Heart right ventricle (tissue), 16 donors: ENCODE measurements at regions not wholly inside any gene's neighbourhood (a gene's known extent, or its start where the extent isn't known, plus 50 kb on each side); places are given as distances from the start of the nearest gene placed in this dataset.

Source experiments
- ATAC-seq, 8 donors: fragments of 200-7000 bp; cut with Tn5 transposase; one replicate each; pipeline ENCODE4 v1.9.1; 2020; ENCODE audit warnings: mild to moderate bottlenecking in 8 of 8, moderate library complexity in 8 of 8, moderate number of reproducible peaks in 1 of 8
- DNase-seq, 2 donors: peaks; one replicate each; pipeline ENCODE4 v3.0.0-alpha.2; 2020
- H3K27ac ChIP-seq, 10 donors: fragments of 200-600 bp; sonication (generic) in 2 of 10; one replicate each; pipeline versions ENCODE4 v1.5.0 to v1.8.0; 2020 to 2022; ENCODE audit warnings: mild to moderate bottlenecking in 3 of 10
- H3K27me3 ChIP-seq, 7 donors: fragments of 200-600 bp; one replicate each; pipeline ENCODE4 v1.8.0; 2021 to 2022; ENCODE audit warnings: mild to moderate bottlenecking in 2 of 7
- H3K36me3 ChIP-seq, 9 donors: fragments of 200-600 bp; sonication (generic) in 1 of 9; one replicate each; pipeline versions ENCODE4 v1.5.0 to v1.8.0; 2020 to 2022; ENCODE audit warnings: mild to moderate bottlenecking in 2 of 9
- H3K4me1 ChIP-seq, 9 donors: fragments of 200-600 bp; sonication (generic) in 1 of 9; one replicate each; pipeline versions ENCODE4 v1.5.0 to v1.8.0; 2020 to 2022; ENCODE audit warnings: mild to moderate bottlenecking in 4 of 9
- H3K4me3 ChIP-seq, 10 donors: fragments of 200-600 bp; sonication (generic) in 2 of 10; one replicate each; pipeline versions ENCODE4 v1.5.0 to v1.8.0; 2020 to 2022; ENCODE audit warnings: mild to moderate bottlenecking in 7 of 10, moderate library complexity in 2 of 10
- H3K9me3 ChIP-seq, 11 donors: fragments of 200-600 bp in 10 of 11; sonication (generic) in 2 of 11; one replicate each; pipeline versions ENCODE4 v1.5.0 to v1.8.0; 2013 to 2022; ENCODE audit warnings: mild to moderate bottlenecking in 2 of 11, control low read depth in 1 of 11, moderate library complexity in 1 of 11
- WGBS, 2 donors: extraction: QIAGEN DNeasy Blood & Tissue Kit; methylation state at CpG; one replicate each; pipeline ENCODE4 v1.1.7; 2013; ENCODE audit warnings: inconsistent platforms in 1 of 2; 5-methylcytosine and 5-hydroxymethylcytosine counted together
- intact Hi-C, 10 donors: fragments of 100-400 bp; cut with DNase I; formaldehyde crosslinking; loops; one replicate each; pipeline versions ENCODE4 v1.11.1 to v1.14.2; 2022
- TF ChIP-seq, protein P1 (sequence below), 9 donors: fragments of 200-600 bp; sonication (generic) in 2 of 9; IDR thresholded peaks; one replicate each; pipeline versions ENCODE4 v1.5.0 to v1.8.0; 2021 to 2022; ENCODE audit warnings: antibody characterized with exemption in 9 of 9, mild to moderate bottlenecking in 5 of 9, moderate library complexity in 1 of 9
- donor health status: Arrhythmogenic right ventricular cardiomyopathy.
- donor health status: ischemic (EF 13 %, LVEDD 7.1; RV severe dilation, severe dysfunction).
- donor health status: healthy with polysubstance abuse.
- donor health status: DM: no; HTN: yes; CAD: no.
- donor health status: DM: no; HTN: no; CAD: no.
- donor health status: ischemic (EF 25% LVEDD 6.9; RV normal size, moderate dysfunction).
- donor health status: ischemic (EF 25% LVEDD 5.7; RV mildly dilated, moderate dysfunction).
- donor health status: healthy.
- donor health status: DM: yes; HTN: yes; CAD: no.
- donor health status: Ischemic cardiomyopathy.
- donor health status: ischemic (EF 35%, LVEDD 5.7; RV mildly dilated, moderate dysfunction).
- donor health status: nonischemic (EF 11% LVEDD 7.7; RV severe dilation, severe dysfunction).
- donor health status: DM: yes; HTN: yes; CAD: no.
- donor health status: PGD.
- donor health status: ischemic (EF 29% LVEDD 5.4; RV normal size, mild dysfunction).
- donor health status: nonischemic (EF 23%, LVEDD 6.1; RV moderate dilation, normal function).

DNA sequence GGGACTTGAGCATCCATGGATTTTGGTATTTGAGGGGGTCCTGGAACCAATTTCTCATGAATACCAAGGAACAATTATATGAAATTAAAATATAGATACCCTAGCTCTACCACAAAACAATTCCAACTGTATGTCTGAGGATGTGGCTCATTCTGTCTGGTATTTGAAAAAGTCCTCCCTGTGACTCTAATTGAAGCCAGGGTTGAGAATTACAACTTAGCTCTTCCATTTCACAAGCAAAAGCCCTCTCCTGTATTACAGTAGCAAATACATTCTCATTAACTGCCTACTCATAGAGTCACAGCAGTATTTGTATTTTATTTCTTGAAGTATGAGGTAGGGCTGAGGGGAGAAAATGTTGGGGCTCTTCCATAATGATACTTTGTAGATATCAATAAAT is 187.8 kb upstream of the OLFM3 start:
- no peaks in the 10 kb centered on the region for H3K9me3 ChIP-seq
- no peaks in the 10 kb centered on the region for H3K27me3 ChIP-seq
- no peaks in the 10 kb centered on the region for H3K36me3 ChIP-seq
- no peaks in the 10 kb centered on the region for H3K4me1 ChIP-seq
- DNase-seq = no peak
- ATAC-seq = no peak
- TF ChIP-seq, protein P1, sequence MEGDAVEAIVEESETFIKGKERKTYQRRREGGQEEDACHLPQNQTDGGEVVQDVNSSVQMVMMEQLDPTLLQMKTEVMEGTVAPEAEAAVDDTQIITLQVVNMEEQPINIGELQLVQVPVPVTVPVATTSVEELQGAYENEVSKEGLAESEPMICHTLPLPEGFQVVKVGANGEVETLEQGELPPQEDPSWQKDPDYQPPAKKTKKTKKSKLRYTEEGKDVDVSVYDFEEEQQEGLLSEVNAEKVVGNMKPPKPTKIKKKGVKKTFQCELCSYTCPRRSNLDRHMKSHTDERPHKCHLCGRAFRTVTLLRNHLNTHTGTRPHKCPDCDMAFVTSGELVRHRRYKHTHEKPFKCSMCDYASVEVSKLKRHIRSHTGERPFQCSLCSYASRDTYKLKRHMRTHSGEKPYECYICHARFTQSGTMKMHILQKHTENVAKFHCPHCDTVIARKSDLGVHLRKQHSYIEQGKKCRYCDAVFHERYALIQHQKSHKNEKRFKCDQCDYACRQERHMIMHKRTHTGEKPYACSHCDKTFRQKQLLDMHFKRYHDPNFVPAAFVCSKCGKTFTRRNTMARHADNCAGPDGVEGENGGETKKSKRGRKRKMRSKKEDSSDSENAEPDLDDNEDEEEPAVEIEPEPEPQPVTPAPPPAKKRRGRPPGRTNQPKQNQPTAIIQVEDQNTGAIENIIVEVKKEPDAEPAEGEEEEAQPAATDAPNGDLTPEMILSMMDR (IDR thresholded peaks at IDR 0.05) = no peak
- H3K4me3 ChIP-seq = no peak overlapping the region
- intact Hi-C loops = loop anchor here in 1 of 10 donors (10.0 kb wide), 1 partner anchor 360 kb away; no protein-coding TSS in a partner anchor
- H3K27ac ChIP-seq = no peak overlapping the region

DNA sequence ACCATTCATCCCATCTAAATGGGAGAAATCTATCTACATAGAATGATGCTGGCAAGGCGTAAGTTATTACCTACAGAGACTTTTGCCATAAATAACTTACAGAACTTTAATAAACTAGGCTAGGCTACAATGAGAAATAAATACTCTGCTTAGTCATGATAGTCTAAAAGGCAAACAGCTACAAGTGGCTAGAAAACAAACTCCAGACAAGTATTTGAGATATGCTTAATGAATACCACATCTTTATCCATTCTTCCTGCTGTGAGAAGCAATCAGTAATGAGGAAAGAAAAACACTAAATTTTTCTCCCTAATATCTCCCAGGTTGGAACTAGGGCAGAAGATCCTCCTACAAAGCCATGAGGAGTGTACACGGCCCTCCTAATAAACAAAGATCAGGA is 187.0 kb upstream of the OLFM3 start:
- intact Hi-C loops = loop anchor here in 1 of 10 donors (10.0 kb wide), 1 partner anchor 359 kb away; no protein-coding TSS in a partner anchor
- Histone ChIP-seq H3K4me1 (no peaks in the 10 kb centered on the region), H3K9me3 (no peaks in the 10 kb centered on the region), H3K4me3 (no peak overlapping the region), H3K27me3 (no peaks in the 10 kb centered on the region), H3K27ac (no peak overlapping the region), H3K36me3 (no peaks in the 10 kb centered on the region)
- ATAC-seq (no peak), DNase-seq (no peak)
- 72 to 73% methylated on average over 2 of the region's 2 CpGs for WGBS, 2 donors
- TF ChIP-seq, protein P1 (IDR thresholded peaks at IDR 0.05) = no peak

DNA sequence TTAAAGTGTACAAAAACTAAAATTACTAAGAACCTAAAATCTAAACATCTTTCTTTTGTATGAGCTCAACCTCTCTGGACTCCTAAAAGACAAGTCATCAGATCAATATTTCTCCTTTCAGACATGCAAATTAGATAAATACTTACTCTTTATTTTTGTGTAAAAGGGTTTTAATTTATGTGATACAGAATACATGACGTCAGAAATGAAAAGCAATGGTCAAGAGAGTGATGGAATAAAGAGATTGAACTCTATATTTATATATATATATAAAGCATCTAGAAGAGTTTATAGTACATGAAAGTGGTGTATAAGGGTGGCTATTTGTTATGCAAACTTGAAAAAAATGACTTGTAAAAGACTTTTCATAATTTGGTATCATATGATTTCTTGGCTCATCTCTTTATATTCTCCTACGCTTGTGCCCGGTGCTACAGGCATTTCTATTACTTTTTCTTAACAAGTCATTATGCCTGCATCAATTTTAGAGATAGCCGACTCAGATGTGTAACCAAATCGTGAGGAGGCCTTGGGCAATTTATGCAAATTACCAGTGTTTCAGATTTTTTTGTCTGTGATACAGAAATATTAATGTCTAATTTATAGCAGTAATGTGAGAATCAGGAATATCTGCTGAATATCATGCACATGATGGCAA is 186.0 kb upstream of the OLFM3 start:
- intact Hi-C loops = loop anchor here in 1 of 10 donors (10.0 kb wide), 1 partner anchor 358 kb away; no protein-coding TSS in a partner anchor
- Histone ChIP-seq H3K36me3 (no peaks in the 10 kb centered on the region), H3K4me3 (no peak overlapping the region), H3K4me1 (no peaks in the 10 kb centered on the region), H3K27me3 (no peaks in the 10 kb centered on the region), H3K27ac (no peak overlapping the region), H3K9me3 (no peaks in the 10 kb centered on the region)
- TF ChIP-seq, protein P1 (IDR thresholded peaks at IDR 0.05) = no peak
- DNase-seq = no peak
- no peak for ATAC-seq
- WGBS, 2 donors = 80 to 81% methylated on average over 5 of the region's 5 CpGs

DNA sequence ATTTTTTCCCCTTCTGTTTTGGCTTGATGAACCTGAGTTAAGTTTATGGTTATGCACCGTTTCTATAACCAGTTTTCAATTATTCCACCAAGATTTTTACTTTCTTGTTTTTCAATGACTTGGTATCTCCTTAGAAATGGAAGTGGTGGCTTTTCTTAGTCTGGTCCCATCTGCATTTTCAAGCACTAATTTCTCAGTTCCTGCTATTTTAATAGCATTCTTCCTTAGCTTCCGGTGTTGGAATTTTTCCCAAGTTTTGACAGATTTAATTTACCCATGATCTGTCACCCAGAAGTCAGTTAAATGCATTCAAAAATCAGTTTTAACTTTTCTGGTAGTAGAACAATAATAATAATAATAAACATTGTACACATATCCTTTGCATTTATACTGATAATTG is 184.6 kb upstream of the OLFM3 start:
- intact Hi-C loops = loop anchor here in 1 of 10 donors (10.0 kb wide), 1 partner anchor 357 kb away; no protein-coding TSS in a partner anchor
- ATAC-seq (no peak), DNase-seq (no peak)
- TF ChIP-seq, protein P1 (IDR thresholded peaks at IDR 0.05) = no peak
- H3K36me3 ChIP-seq = no peaks in the 10 kb centered on the region
- no peak overlapping the region for H3K4me3 ChIP-seq
- no peaks in the 10 kb centered on the region for H3K9me3 ChIP-seq
- WGBS, 2 donors = 75 to 89% methylated on average over 2 of the region's 2 CpGs
- H3K27ac ChIP-seq = no peak overlapping the region
- no peaks in the 10 kb centered on the region for H3K4me1 ChIP-seq
- H3K27me3 ChIP-seq = no peaks in the 10 kb centered on the region
